ENCODE measurements at regions not wholly inside any gene's neighbourhood (a gene's known extent, or its start where the extent isn't known, plus 50 kb on each side); places are given as distances from the start of the nearest gene placed in this dataset.
A peak's percentile ranks its signal among the peaks of the same experiment; 100 is the strongest.

- no peak overlapping the region for H3K4me3 ChIP-seq
- no peak for TF ChIP-seq CTCF (IDR thresholded peaks at IDR 0.05; ENCODE audit: low read depth, low read length)
- H3K27me3 ChIP-seq = no peaks in the 10 kb centered on the region
These were observed 531.2 kb upstream of the MGAT4C start for GRCh38 chr12:86787419-86787818.

GRCh38 chr12:86777325-86777724 lies 521.1 kb upstream of the MGAT4C start:
- H3K4me3 ChIP-seq = no peak overlapping the region
- H3K27me3 ChIP-seq = no peaks in the 10 kb centered on the region
- H3K4me1 ChIP-seq (ENCODE audit: low read depth) = no peaks in the 10 kb centered on the region
- H3K36me3 ChIP-seq = no peaks in the 10 kb centered on the region
- no peaks in the 10 kb centered on the region for H3K9me3 ChIP-seq (ENCODE audit: low read depth)
- no peak overlapping the region for H3K27ac ChIP-seq
- TF ChIP-seq CTCF (IDR thresholded peaks at IDR 0.05; ENCODE audit: low read depth, low read length) = no peak
- peak in 1 of 2 donors; percentile 19 for DNase-seq (ENCODE audit: low read depth in 1 of 2, low spot score in 1 of 2)

More at GRCh38 chr12:86787419-86787818, 531.2 kb upstream of the MGAT4C start:
- H3K36me3 ChIP-seq = no peaks in the 10 kb centered on the region
- H3K27ac ChIP-seq = no peak overlapping the region
- no peak for DNase-seq (ENCODE audit: low read depth in 1 of 2, low spot score in 1 of 2)
- H3K9me3 ChIP-seq (ENCODE audit: low read depth) = no peaks in the 10 kb centered on the region
- H3K4me1 ChIP-seq (ENCODE audit: low read depth) = no peaks in the 10 kb centered on the region

GRCh38 chr12:86774841-86775388 lies 518.7 kb upstream of the MGAT4C start:
- no peak overlapping the region for H3K4me3 ChIP-seq
- TF ChIP-seq CTCF (IDR thresholded peaks at IDR 0.05; ENCODE audit: low read depth, low read length) = no peak
- no peaks in the 10 kb centered on the region for H3K36me3 ChIP-seq
- no peaks in the 10 kb centered on the region for H3K27me3 ChIP-seq
- no peaks in the 10 kb centered on the region for H3K9me3 ChIP-seq (ENCODE audit: low read depth)
- DNase-seq (ENCODE audit: low read depth in 1 of 2, low spot score in 1 of 2) = peak in 1 of 2 donors; percentile 38
- H3K27ac ChIP-seq = no peak overlapping the region
- no peaks in the 10 kb centered on the region for H3K4me1 ChIP-seq (ENCODE audit: low read depth)

- Histone ChIP-seq H3K36me3 (no peaks in the 10 kb centered on the region), H3K9me3 (ENCODE audit: low read depth) (no peaks in the 10 kb centered on the region), H3K4me3 (no peak overlapping the region), H3K27me3 (no peaks in the 10 kb centered on the region), H3K27ac (no peak overlapping the region), H3K4me1 (ENCODE audit: low read depth) (no peaks in the 10 kb centered on the region)
- TF ChIP-seq CTCF (IDR thresholded peaks at IDR 0.05; ENCODE audit: low read depth, low read length) = no peak
- DNase-seq (ENCODE audit: low read depth in 1 of 2, low spot score in 1 of 2) = no peak
These were observed 516.5 kb upstream of the MGAT4C start for GRCh38 chr12:86772696-86773095.

- TF ChIP-seq CTCF (IDR thresholded peaks at IDR 0.05; ENCODE audit: low read depth, low read length) = no peak
- no peak overlapping the region for H3K4me3 ChIP-seq
- no peak for DNase-seq (ENCODE audit: low read depth in 1 of 2, low spot score in 1 of 2)
- no peaks in the 10 kb centered on the region for H3K4me1 ChIP-seq (ENCODE audit: low read depth)
- no peaks in the 10 kb centered on the region for H3K36me3 ChIP-seq
- no peak overlapping the region for H3K27ac ChIP-seq
- H3K27me3 ChIP-seq = no peaks in the 10 kb centered on the region
- no peaks in the 10 kb centered on the region for H3K9me3 ChIP-seq (ENCODE audit: low read depth)
These were observed 514.7 kb upstream of the MGAT4C start for GRCh38 chr12:86770871-86771270.

- H3K9me3 ChIP-seq (ENCODE audit: low read depth) = no peaks in the 10 kb centered on the region
- no peaks in the 10 kb centered on the region for H3K4me1 ChIP-seq (ENCODE audit: low read depth)
- TF ChIP-seq CTCF (IDR thresholded peaks at IDR 0.05; ENCODE audit: low read depth, low read length) = no peak
- H3K27ac ChIP-seq = no peak overlapping the region
- no peak for DNase-seq (ENCODE audit: low read depth in 1 of 2, low spot score in 1 of 2)
- no peaks in the 10 kb centered on the region for H3K27me3 ChIP-seq
- no peaks in the 10 kb centered on the region for H3K36me3 ChIP-seq
- no peak overlapping the region for H3K4me3 ChIP-seq
These were observed 492.7 kb upstream of the MGAT4C start for GRCh38 chr12:86748894-86749293.
